GM12872 (cell line): ENCODE measurements at regions not wholly inside any gene's neighbourhood (a gene's known extent, or its start where the extent isn't known, plus 50 kb on each side); places are given as distances from the start of the nearest gene placed in this dataset.

Source experiments
- CTCF ChIP-seq: IDR thresholded peaks from 3 replicates; pipeline ENCODE4 v1.5.1; 2011; ENCODE audit warnings: low read depth, mild to moderate bottlenecking, low read length, moderate library complexity; ENCODE audit not compliant: insufficient read depth

- no peak for TF ChIP-seq CTCF
Observed at GRCh38 chr1:14495996-14496395, 102.5 kb upstream of the KAZN start.

DNA sequence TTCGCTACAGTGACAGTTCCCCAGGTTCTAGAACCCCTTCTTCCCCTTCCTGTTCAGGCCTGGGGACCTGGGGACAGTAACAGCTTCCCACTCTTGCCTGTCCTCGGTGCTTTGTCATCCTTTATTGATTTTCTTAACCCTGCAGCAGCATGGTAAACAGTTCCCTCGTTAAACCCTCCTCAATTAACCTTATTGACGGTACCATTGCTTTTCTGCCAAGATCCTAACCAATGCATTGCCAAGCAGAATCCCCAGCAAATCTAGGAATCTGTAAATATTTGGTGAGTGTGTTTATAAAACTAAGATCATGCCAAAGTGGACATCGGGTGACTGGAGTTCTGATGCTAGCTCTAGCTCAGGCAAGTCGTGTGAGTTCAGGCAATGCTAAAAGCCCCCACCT, 99.6 kb upstream of the KAZN start:
- no peak for TF ChIP-seq CTCF

GRCh38 chr1:14499312-14500040, 99.0 kb upstream of the KAZN start:
- TF ChIP-seq CTCF: no peak

DNA sequence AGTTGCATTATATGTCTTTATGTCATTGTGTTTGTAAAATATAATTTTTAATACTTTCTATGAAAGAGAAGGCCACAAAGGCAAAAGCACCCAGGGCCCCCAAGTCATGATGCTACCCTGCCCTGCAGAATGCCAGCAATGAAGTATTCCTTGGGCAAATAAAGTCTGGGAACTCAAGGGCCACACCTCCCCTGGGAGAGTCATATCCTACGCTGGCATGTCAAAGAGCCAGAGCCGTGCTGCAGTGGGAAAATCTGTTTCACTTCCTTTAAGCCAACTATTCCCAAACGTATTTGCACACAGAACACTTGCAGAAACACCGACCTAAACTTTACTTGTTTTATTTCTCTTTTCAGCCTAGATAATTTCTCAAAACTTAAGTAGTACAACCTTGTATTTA, 98.4 kb upstream of the KAZN start:
- no peak for TF ChIP-seq CTCF

GRCh38 chr1:14500912-14501311, 97.6 kb upstream of the KAZN start:
- TF ChIP-seq CTCF: no peak

- no peak for TF ChIP-seq CTCF
Observed at GRCh38 chr1:14504517-14504916, 94.0 kb upstream of the KAZN start.

GRCh38 chr1:14506471-14507255, 91.8 kb upstream of the KAZN start:
- no peak for TF ChIP-seq CTCF
